GM10266 (cell line): ENCODE measurements at regions not wholly inside any gene's neighbourhood (a gene's known extent, or its start where the extent isn't known, plus 50 kb on each side); places are given as distances from the start of the nearest gene placed in this dataset.

ENCODE experiments used
- DNase-seq: peaks from one replicate; pipeline ENCODE4 v3.0.0; 2012; ENCODE audit errors: extremely low spot score
- TF ChIP-seq, protein P1 (sequence below): IDR thresholded peaks from 2 replicates; pipeline ENCODE4 v1.5.1; 2012; ENCODE audit warnings: mild to moderate bottlenecking, low read depth; ENCODE audit not compliant: control insufficient read depth, insufficient read depth; ENCODE audit errors: missing control alignments

GRCh38 chr16:51900221-51900780 lies 646.6 kb downstream of the TOX3 start:
- DNase-seq: no peak
- TF ChIP-seq, protein P1, sequence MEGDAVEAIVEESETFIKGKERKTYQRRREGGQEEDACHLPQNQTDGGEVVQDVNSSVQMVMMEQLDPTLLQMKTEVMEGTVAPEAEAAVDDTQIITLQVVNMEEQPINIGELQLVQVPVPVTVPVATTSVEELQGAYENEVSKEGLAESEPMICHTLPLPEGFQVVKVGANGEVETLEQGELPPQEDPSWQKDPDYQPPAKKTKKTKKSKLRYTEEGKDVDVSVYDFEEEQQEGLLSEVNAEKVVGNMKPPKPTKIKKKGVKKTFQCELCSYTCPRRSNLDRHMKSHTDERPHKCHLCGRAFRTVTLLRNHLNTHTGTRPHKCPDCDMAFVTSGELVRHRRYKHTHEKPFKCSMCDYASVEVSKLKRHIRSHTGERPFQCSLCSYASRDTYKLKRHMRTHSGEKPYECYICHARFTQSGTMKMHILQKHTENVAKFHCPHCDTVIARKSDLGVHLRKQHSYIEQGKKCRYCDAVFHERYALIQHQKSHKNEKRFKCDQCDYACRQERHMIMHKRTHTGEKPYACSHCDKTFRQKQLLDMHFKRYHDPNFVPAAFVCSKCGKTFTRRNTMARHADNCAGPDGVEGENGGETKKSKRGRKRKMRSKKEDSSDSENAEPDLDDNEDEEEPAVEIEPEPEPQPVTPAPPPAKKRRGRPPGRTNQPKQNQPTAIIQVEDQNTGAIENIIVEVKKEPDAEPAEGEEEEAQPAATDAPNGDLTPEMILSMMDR: no peak

GRCh38 chr16:51898872-51899271 lies 648.1 kb downstream of the TOX3 start:
- TF ChIP-seq, protein P1: no peak
- no peak for DNase-seq

DNA sequence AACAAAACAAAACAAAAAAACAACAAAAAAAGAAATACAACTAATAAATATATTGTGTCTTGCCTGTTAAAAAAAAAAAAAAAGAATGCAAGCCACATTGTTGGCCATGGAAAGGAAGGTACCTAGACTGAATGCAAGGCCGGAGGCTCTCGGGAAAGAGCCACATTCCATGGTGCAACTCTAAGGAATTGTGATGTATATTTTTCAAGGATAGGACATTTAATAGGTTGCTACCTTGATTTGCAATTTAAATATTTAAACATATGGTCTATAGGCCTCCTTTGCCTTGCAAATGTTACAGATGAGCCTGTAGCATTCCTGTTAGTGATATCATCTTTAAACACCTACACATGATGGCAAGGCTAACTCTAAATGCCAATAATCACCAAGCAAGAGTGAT lies 650.9 kb downstream of the TOX3 start:
- TF ChIP-seq, protein P1: no peak
- DNase-seq: no peak

DNA sequence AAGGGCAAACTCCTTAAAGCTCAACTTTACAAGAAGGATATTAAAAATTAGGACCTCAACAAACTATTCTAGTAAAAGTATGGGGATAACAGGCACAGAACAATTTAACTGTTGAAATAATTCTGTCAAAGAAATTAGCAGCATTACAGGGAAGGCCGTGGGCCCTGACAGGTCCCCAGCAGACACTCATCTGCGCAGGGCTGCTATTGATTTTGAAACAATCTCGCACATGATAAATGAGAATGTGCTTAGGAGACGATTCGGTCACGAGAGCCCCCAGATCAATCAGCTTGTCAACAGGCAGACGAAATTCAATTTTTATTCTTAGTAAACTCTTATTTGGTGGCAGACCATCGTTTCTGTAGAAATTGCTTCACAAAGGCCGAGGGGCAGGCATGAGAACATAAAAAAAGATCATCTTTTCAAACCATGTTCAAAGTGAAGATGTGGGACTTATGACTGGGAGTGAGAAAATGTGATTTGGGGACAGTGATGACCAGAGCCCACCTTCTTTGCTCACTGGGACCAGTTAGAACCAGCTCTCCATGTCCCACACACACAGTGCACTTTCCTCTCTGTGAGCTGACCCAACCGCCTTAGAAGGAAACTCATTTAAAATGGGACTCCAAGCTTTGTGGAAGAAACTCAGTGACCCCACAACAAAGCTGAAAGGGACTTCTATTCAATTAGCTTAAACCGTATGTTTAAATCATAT lies 654.5 kb downstream of the TOX3 start:
- TF ChIP-seq, protein P1: no peak
- no peak for DNase-seq

- TF ChIP-seq, protein P1: no peak
Measured at GRCh38 chr16:51888534-51888933, 658.4 kb downstream of the TOX3 start.

GRCh38 chr16:51888016-51888415 lies 658.9 kb downstream of the TOX3 start:
- TF ChIP-seq, protein P1: no peak
- no peak for DNase-seq

More at GRCh38 chr16:51888534-51888933, 658.4 kb downstream of the TOX3 start:
- DNase-seq: no peak

DNA sequence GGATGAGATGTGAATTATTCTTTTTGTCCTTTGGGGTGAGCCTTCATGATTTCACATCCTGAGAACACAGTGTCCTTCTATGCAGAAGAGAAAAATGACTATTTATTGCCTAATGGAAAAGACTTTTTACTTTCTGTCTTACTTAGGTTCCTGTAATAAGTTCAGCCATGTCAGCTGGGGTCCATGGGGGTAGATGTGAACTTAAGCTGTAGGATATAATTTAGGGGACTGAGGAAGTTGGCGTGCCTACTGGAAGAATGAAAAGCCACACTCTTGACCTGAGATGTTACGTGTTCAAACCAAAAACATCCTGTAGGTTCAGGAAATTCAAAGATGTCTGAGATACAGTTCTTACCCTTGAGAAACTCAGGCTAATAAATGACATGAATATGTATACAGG lies 660.5 kb downstream of the TOX3 start:
- DNase-seq: no peak
- TF ChIP-seq, protein P1: no peak
